Suprapubic skin (tissue), 4 donors: ENCODE measurements at regions not wholly inside any gene's neighbourhood (a gene's known extent, or its start where the extent isn't known, plus 50 kb on each side); places are given as distances from the start of the nearest gene placed in this dataset.

Source experiments
- CTCF ChIP-seq, 2 donors: fragments of 200-600 bp in 1 of 2; fragments of 450-650 bp in 1 of 2; sonication (generic) in 1 of 2; IDR thresholded peaks; one replicate each; pipeline ENCODE4 v1.5.1; 2016 to 2019; ENCODE audit warnings: antibody characterized with exemption in 2 of 2, mild to moderate bottlenecking in 1 of 2, moderate library complexity in 1 of 2
- POLR2A ChIP-seq, 2 donors: fragments of 450-650 bp; IDR thresholded peaks; one replicate each; pipeline ENCODE4 v1.6.1; 2017; ENCODE audit warnings: antibody characterized with exemption in 2 of 2, mild to moderate bottlenecking in 2 of 2, moderate library complexity in 2 of 2
- POLR2AphosphoS5 ChIP-seq, 3 donors: sonication (generic); formaldehyde crosslinking; IDR thresholded peaks; one replicate each; pipeline ENCODE4 v1.6.1; 2017; ENCODE audit warnings: antibody characterized with exemption in 3 of 3

- no peak for TF ChIP-seq CTCF (IDR thresholded peaks at IDR 0.05)
- no peak for TF ChIP-seq POLR2A (IDR thresholded peaks at IDR 0.05)
- no peak for TF ChIP-seq POLR2AphosphoS5 (IDR thresholded peaks at IDR 0.05)
These were observed 111.4 kb upstream of the TMEM132C start for GRCh38 chr12:128155571-128155970.
